A549 (cell line): ENCODE measurements at regions not wholly inside any gene's neighbourhood (a gene's known extent, or its start where the extent isn't known, plus 50 kb on each side); places are given as distances from the start of the nearest gene placed in this dataset.

ENCODE experiments used
- ATAC-seq, 2 experiments: fragments of 200-7000 bp in 1 of 2; fragments of >200 bp in 1 of 2; cut with Nextera tagmentation in 1 of 2; cut with Tn5 transposase in 1 of 2; 3 replicates each; pipeline versions ENCODE4 v1.8.0 to v1.9.1; 2018 to 2020; ENCODE audit warnings: mild to moderate bottlenecking in 1 of 2, moderate library complexity in 1 of 2
- CTCF ChIA-PET: fragments of 300-600 bp; sonication (Branson Sonifier 250); formaldehyde crosslinking; extraction: SDS; loops from one replicate; lab custom pipeline; 2021; ENCODE audit warnings: antibody characterized with exemption, inconsistent platforms; lab: Yijun Ruan, JAX
- POLR2A ChIA-PET: fragments of 350-600 bp; formaldehyde crosslinking; extraction: SDS; loops from one replicate; lab custom pipeline; 2021; ENCODE audit warnings: antibody characterized with exemption, inconsistent platforms; lab: Yijun Ruan, JAX
- DNase-seq, 2 experiments: peaks; one replicate each; pipeline versions ENCODE4 v3.0.0 to v3.0.0-alpha.2; 2011 to 2016; ENCODE audit warnings: low read depth in 1 of 2, low spot score in 1 of 2
- FAIRE-seq: peaks from 2 replicates; lab custom pipeline; 2011; peaks lifted over from hg19 to GRCh38; lab: Jason Lieb, UNC
- H3K27ac ChIP-seq, 2 experiments: fragments of >200 bp; sonication (Bioruptor Twin); formaldehyde crosslinking; 3 replicates each; pipeline ENCODE4 v1.5.1; 2016 to 2017
- H3K4me1 ChIP-seq: fragments of >200 bp; sonication (Bioruptor Twin); formaldehyde crosslinking; 3 replicates; pipeline ENCODE4 v1.6.1; 2016
- H3K4me2 ChIP-seq: fragments of >200 bp; sonication (Bioruptor Twin); formaldehyde crosslinking; 3 replicates; pipeline ENCODE4 v1.6.1; 2016
- H3K4me3 ChIP-seq: fragments of >200 bp; sonication (Bioruptor Twin); formaldehyde crosslinking; 3 replicates; pipeline ENCODE4 v1.5.1; 2016
- H3K9me3 ChIP-seq: fragments of >200 bp; sonication (Bioruptor Twin); formaldehyde crosslinking; 3 replicates; pipeline ENCODE4 v1.6.1; 2016
- ELK1 ChIP-seq: fragments of 150-350 bp; IDR thresholded peaks from 2 replicates; pipeline ENCODE4 v1.6.1; 2014; ENCODE audit warnings: low read depth, mild to moderate bottlenecking, low read length
- EP300 ChIP-seq, 2 experiments: fragments of >200 bp; sonication (Bioruptor Twin); formaldehyde crosslinking; IDR thresholded peaks; 2 replicates in 1 of 2; 3 replicates in 1 of 2; pipeline ENCODE4 v1.6.1; 2016 to 2017
- HES2 ChIP-seq: fragments of >200 bp; sonication (Bioruptor Twin); formaldehyde crosslinking; IDR thresholded peaks from 2 replicates; pipeline ENCODE4 v1.6.1; 2016
- HEYL ChIP-seq: fragments of 250-450 bp; sonication (Bioruptor Pico); IDR thresholded peaks from 2 replicates; pipeline ENCODE4 v1.8.0; 2021; ENCODE audit warnings: mild to moderate bottlenecking, moderate library complexity
- MAFK ChIP-seq: fragments of 450-650 bp; IDR thresholded peaks from 2 replicates; pipeline ENCODE4 v1.6.1; 2014; ENCODE audit not compliant: partially characterized antibody
- RNF2 ChIP-seq: fragments of 200-600 bp; sonication (generic); IDR thresholded peaks from 2 replicates; pipeline ENCODE4 v1.6.1; 2016; ENCODE audit warnings: low read depth, mild to moderate bottlenecking, antibody characterized with exemption, moderate library complexity, borderline replicate concordance

GRCh38 chr20:8079976-8080375 is 52.1 kb upstream of the PLCB1 start:
- H3K4me2 ChIP-seq: no peak overlapping the region
- H3K9me3 ChIP-seq: no peaks in the 10 kb centered on the region
- ATAC-seq (no peak), DNase-seq (no peak), FAIRE-seq (no peak)
- H3K4me3 ChIP-seq: no peak overlapping the region
- CTCF ChIA-PET: interaction anchor here (0.6 kb wide), 1 partner anchor 41 kb away, joined by 3 read pairs; no protein-coding TSS in a partner anchor
- H3K4me1 ChIP-seq: peaks cover 3% of the 10 kb centered on the region; the same call in 1 of the 3 replicates
- H3K27ac ChIP-seq: no peak overlapping the region
- TF ChIP-seq MAFK (no peak), ELK1 (no peak)
- POLR2A ChIA-PET: no interaction called here

- H3K9me3 ChIP-seq: no peaks in the 10 kb centered on the region
- FAIRE-seq (no peak), DNase-seq (peak; percentile 3 to 45), ATAC-seq (peak; percentile 77 to 80; a peak in 5 of 6 replicates)
- POLR2A ChIA-PET: interaction anchor here (0.6 kb wide), 1 partner anchor 699 kb away, joined by 3 read pairs; no protein-coding TSS in a partner anchor
- H3K27ac ChIP-seq: no peak overlapping the region
- TF ChIP-seq ELK1 (no peak), HES2 (no peak), EP300 (IDR thresholded peaks at IDR 0.05) (no peak), HEYL (no peak), RNF2 (no peak)
- H3K4me1 ChIP-seq: peaks cover 3% of the 10 kb centered on the region; the same call in 1 of the 3 replicates
- H3K4me2 ChIP-seq: no peak overlapping the region
- H3K4me3 ChIP-seq: no peak overlapping the region
- CTCF ChIA-PET: no interaction called here
Measured at GRCh38 chr20:8082025-8082424, 50.0 kb upstream of the PLCB1 start.
